Hematopoietic multipotent progenitor cell treated with erythropoietin and hydrocortisone succinate and interleukin-3 and kit ligand, for 17 days (in vitro differentiated cells): ENCODE measurements at regions not wholly inside any gene's neighbourhood (a gene's known extent, or its start where the extent isn't known, plus 50 kb on each side); places are given as distances from the start of the nearest gene placed in this dataset.

Source experiments
- DNase-seq: peaks from one replicate; pipeline ENCODE4 v3.0.0-alpha.2; 2015; ENCODE audit warnings: low spot score

DNA sequence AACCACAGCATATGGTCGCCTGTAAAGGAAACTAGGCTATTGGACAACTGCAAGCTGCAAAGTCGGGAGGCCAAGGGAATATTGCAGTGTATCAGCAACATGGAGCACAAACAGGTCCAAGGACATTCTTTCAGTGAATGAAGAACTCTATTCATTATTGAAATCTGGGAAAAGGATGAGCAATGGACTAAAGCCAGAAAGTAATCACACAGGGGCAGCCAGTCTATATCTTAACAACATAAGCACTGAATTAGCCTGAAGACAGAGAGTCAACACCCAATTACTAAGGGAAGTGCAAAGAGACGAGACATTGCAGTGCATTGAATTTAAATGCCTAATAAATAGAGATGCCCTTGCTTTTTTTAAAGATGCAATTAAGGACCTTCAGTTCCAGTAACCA lies 615.5 kb upstream of the SETBP1 start:
- no peak for DNase-seq

DNA sequence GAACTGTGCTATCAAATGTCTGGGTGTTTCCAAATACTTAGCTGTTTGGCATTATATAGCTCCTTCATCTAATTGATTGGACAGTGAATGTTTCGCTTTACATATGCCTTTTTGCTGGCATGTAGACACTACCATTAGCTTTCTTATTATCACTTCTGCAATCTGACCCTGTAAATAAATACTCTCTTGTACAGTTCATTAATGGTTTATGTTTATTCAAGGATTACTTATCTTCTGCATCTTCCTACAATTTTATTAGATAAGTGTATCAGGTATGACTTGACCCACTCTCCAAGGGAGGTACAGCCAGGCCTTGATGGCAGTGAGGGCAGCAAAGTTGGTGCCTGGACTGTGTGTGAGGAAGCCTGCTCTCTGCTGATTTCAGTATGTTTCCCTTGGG lies 614.1 kb upstream of the SETBP1 start:
- DNase-seq = no peak

DNA sequence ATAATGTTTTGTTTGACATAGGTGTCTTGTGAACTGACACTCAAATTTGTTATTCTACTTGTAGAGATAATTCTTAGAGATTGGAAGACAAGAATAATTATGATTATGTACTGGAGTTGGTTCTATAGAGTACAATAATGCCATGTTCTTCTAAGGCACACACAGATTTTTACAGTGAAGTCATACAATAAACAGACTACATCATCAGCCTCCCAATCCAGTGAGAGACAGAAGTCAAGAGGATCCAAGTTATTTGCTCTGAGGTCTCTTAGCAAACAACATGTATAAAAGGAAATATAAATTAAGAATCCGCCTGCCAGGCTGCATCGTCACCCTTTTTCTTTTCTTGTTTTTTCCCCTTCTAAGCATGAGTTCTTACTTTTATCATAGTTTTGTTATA lies 613.5 kb upstream of the SETBP1 start:
- DNase-seq = no peak

DNA sequence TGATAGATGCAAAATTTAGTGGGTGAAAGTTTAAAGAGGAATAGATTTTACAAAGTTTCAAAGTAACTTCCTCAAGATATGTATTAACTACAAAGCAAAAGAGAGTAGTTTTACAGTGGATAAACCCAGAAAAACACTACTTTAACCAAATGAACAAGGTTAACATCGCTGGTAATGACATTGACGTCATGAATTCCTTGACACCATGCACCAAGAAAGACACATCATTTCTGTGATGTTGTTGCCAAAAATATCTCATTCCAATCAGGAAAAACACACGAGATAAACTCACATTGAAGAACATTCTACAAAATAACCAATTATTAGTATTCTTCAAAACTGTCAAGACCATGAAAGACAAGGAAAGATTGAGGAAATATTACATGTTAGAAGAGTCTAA lies 605.6 kb upstream of the SETBP1 start:
- DNase-seq = no peak

DNA sequence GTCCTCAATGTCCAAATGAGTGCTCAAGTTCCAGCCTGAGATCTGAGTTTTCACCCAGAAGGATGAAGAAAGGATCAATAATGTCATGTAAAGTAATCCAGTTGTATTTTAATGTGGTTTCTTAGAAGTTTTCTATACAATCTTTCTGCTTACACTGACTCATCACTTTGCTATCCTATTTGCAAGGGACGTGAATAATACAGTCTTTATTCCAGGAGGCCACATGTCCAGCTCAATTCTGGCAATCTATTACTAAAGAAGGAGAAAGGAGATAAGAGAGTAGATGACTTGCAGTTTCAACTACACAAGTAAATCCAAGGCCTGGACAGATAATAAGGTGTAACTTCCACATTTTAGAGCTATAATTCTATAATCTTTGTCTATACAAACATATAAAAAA lies 601.1 kb upstream of the SETBP1 start:
- no peak for DNase-seq

DNA sequence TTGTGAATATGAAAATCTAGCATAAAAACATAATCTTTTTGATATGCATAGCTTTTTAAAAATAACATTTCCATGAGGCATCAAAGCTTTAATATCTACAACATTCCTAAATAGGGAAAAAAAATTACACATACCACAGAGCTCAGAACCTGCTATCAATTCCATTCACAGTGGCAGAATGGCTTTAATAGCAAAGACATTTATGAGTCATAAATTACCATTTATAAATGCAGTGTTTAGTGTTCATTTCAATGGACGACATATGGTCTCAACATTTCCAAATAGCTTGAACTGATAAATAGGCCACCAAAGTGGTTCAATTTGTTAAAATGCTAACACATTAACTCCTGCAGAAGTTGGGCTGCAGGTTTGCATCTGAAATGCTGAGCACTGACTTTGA lies 600.6 kb upstream of the SETBP1 start:
- no peak for DNase-seq

DNA sequence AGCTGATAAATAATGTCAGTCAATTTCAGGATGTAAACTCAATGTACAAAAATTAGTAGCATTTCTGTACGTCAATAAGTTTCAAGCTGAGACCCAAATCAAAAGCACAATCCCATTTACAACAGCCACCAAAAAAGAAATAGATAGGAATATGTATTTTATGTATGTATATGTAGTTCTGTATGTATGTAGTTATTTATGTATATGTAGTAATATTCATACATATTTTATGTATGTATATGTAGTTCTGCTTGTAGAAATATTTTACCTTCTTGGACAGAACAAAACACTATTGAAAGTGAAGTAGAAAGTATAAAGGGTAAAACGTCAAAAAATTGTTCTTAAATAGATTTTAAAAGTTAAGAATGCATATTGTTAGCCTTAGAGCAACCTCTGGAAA lies 591.0 kb upstream of the SETBP1 start:
- DNase-seq = no peak

DNA sequence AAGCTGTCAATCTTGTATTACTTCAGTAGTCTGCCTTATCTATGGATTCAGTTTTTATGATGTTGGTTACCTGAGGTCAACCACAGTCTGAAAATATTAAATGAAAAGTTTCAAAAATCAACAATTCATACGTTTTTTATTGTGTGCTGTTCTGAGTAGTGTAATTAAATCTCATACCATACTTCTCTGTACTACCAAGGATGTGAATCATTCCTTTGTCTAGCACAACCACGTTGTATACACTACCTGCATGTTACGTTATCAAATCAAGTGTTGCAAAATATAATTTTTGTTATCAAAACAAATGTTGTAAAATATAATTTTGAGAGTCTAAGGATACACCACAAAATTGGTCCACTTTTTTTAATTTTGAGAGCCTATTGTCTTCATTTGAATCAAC lies 590.2 kb upstream of the SETBP1 start:
- DNase-seq = no peak

DNA sequence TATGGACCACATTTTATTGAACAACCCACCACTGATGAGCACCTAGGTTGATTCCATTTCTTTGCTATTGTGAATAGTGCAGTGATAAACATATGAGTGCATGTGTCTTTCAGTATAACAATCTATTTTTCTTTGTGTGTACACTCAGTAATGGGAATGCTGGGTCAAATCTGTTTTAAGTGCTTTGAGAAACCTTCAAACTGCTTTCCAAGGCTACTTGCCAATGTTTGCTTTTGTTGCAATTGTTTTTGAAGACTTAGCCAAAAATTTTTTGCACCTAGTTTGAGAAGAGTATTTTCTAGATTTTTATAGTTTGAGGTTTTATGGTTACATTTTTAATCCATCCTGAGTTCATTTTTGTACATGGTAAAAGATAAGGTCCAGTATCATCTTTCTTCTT lies 587.4 kb upstream of the SETBP1 start:
- no peak for DNase-seq

DNA sequence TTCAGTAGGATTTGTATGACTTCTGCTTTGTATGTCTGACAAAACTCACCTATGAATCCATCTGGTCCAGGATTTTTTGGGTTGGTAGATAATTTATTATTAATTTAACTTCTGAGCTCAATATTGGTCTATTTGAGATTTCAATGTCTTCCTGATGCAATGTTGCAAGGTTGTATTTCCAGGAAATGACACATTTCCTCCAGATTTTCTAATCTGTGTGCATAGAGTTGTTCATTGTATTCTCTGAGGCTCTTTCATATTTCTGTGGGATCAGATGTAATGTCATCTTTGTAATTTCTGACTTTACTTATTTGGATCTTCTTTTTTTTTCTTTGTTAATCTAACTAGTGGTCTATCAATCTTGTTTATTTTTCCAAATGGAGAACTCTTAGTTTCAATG lies 584.7 kb upstream of the SETBP1 start:
- no peak for DNase-seq

DNA sequence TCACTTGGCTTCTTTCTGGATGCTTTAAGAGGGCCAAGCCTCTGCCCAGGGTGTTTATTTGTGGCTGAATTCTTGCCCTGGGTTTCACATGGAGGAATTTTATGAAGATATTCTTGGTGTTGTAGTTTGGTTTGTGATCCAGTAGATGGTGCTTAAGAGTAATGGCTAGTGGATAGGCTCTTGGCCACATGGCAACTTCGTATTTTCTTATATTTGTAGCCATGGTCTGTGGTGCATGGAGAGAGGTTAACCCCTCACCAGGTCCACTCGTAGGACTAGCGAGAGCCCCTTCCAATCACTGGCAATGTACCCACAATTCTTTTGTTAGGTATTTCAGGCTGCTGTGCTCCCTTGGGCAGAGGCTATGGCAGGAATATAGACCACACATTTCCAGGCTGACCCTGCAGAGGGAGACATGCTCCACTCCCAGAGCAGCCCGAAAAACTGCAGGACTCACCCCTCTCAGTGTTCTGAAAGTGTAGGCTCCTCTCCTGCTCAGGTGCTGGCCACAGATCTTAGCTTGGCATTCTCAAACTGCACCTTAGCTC lies 582.1 kb upstream of the SETBP1 start:
- DNase-seq = no peak

DNA sequence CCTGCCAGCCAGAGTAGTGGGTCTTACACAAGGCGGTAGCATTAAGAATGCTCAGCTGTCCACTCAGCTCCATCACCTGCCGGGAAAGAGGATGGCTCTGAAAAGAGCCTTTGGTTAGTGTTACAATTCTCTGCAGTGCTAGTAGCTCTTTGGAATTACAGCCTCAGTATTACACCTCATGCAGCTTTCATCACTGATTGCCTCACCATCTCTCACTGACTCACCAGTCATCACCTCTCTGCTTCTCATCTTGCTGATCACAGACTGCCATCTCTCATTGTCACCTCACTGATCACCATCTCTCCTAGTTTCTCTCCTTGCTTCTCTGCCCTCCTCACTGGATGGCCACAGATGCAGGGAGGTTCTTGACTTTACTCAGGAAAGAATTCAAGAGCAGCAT lies 573.5 kb upstream of the SETBP1 start:
- DNase-seq = no peak

DNA sequence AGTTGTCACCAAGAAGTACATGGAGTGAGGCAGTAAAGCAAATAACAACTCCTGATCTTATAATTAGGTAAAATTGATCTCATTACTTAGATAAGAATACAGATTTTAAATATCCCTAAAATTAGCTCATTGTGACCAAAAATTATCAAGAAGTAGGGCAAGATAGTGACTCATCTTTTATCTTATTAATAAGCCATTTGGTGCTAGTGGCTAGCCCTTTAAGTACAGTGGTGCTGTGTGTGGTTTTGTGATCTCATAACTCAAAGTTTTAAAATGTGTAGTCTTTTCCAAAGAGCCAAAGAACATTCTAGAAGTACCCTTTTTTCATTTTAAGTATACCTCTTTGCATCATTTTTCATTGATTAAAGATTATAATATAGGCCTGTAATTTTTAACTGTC lies 569.4 kb upstream of the SETBP1 start:
- no peak for DNase-seq

DNA sequence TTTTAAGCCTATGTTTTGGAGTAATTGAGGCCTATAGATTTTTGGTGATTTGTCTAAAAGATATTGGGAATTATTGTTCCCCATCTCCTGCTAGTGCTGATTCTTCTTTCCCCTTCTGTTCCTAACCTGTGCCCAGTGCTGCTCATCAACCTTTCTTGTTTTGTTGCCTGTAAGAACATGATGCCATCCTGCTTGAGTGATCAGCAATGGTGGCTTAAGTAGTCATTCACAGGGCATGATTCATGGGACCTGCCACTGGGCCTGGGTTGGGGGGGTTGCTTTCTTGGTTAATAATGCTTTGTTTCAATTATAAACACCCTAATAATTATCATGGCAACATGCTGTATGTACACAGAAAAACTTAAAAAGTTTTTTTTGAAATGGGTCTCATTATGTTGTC lies 562.9 kb upstream of the SETBP1 start:
- no peak for DNase-seq

DNA sequence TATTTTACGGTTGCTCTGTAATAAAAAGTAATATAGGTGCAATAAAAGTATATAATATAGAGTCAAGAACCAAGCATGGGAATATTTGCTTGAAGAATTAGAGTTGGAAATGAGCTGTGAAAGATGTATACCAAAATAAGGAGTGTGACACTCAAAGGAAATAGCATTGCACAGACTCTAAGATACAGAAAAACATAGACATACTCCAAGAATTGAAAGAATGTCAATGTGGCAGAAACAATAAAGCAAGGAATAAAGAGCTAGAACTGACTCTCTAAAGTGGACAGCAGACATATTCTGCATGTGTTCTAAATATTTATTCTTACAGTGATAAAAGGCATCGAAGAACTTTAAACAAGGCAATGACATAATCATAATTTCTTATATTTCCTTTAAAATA lies 561.1 kb upstream of the SETBP1 start:
- no peak for DNase-seq

DNA sequence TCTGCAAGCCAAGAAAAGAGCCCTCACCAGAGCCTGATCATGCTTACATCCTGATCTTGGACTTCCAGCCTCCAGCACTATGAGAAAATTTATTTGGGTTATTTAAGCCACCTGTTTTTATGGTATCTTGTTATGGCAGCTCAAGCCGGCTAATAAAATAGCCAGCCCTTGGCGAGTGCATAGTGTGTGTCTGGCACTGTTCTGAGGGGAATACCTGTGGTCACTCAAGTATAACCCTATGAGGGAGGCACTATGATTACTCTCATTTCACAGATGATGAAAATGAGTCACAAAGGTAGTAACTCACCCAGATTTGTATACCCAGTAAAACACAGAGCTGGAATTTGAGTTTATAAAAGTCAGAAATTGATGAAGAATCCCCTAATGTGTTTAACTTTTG lies 556.9 kb upstream of the SETBP1 start:
- DNase-seq = no peak

DNA sequence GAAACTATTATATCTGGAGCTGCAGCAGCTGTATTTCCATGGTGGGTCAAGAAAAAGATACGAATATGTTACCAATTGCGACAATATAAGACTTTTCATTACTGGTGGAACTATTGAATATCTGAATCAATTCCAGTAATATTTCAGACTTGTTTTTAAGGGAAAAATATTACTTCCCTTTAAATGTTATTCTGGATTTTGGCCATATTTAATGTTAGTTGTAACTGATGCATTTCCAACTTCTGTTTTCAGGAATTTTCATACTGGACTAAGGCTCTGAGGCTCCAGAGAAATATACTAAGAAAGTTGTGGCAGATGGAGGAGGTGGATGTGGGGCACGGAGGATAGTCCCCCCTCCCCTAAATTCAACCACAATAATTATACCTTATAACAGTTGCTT lies 555.2 kb upstream of the SETBP1 start:
- no peak for DNase-seq

DNA sequence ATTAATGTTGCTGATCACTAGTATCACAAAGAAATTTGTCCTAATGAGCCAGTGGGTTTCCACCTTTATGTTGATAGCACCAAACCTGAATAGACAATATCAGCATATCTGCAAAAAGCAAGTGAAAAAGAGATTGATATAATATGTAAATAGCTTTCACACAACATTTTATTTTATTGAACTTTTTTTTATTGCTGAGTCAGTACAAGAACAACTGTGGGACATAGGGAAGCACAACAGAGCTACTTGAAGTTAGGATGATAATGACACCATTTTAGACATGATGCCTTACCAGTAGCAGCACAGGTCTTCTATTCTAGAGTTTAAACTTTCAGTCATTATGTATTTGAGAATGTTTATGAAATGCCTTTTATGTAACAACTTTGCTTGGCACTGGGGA lies 554.1 kb upstream of the SETBP1 start:
- no peak for DNase-seq

DNA sequence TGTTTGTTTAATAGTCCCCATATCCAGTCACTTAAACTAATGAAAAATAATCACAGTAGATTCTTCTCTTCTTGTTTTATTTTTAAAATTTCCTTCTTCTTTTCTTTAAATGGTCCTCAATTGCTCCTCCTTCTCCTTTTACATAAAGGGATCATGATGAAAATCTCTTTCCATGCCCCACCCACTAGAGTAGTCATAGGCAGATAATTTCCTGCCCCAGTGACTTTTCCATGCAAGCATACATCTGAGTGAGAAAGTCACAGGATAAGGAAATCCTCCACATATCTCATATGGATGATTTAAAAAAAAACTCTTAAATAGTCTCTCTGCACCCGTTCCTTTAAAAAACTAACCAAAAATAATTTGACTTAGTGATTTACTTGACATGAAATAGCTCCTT lies 552.3 kb upstream of the SETBP1 start:
- DNase-seq = no peak

DNA sequence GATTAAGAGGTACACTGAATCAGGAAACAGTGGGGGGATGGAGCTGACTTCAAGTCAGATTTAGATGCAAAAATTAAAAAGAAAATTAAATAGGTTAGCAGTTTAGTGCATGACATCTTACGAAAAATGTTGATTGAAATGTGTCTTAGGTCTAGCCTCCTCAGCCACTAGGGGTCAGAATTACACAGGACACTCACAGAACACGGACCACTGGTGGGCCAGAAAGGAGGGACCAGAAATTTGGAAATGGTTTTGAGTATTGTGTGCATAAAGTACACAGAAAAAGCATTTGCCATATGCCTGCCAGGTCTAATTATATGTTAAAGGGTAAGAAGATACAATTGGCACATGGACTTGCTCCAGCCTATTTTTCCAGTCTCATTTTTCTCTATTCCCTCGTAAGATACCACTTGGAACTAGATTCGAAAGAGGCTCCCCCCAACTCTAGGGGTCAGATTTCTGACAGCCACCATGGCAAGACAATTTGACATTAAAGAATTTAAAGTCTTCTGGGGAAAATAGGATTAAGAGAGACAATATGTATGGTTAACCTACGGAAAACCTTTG lies 550.2 kb upstream of the SETBP1 start:
- DNase-seq = no peak

DNA sequence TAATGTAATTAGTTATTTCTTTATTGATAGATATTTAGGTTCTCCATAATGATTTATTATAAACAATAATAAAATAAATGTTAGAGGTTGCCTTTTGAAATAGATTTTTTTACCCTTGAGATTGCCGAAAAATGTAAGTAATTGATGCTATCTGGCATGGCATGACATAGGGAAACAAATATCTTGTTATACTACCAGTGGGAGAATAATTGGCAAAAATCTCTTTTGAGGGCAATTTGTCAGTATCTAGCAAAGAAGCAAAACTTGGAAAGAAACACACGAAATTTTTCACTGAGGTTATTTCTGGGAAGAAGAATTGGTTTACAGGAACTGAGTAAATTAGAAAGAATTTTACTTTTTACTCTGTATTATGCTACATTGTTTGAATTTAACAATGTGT lies 547.2 kb upstream of the SETBP1 start:
- no peak for DNase-seq

DNA sequence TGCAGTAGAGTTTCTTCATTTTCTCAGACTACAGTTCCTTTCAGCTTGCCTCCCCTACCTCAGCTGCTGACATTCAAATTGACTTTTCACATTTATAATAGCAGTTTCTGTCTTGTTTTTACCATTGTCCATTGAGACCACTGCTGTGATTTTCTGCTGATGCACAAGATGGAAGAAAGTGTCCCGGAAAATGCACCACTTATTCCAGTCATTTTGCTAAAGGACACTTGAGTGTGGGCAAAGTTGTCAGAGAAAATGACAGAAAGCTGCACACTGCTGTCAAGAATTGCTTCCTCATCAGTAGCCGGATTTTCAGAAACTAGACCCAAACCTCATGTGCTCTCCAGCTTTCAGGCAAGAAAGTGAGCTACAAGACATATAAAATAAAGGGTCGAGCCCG lies 546.2 kb upstream of the SETBP1 start:
- no peak for DNase-seq

DNA sequence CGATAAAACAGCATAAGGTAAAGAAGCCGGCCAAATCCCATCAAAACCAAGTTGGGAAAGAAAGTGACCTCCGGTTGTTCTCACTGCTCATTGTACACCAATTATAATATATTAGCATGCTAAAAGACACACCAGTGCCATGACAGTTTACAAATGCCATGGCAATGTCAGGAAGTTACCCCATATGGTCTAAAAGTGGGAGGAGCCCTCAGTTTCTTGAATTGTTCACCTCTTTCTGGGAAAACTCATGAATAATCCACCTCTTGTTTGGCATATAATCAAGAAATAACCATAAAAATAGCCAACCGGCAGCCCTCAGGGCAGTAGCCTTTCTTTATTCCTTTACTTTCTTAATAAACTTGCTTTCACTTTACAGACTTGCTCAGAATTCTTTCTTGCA lies 544.9 kb upstream of the SETBP1 start:
- no peak for DNase-seq

DNA sequence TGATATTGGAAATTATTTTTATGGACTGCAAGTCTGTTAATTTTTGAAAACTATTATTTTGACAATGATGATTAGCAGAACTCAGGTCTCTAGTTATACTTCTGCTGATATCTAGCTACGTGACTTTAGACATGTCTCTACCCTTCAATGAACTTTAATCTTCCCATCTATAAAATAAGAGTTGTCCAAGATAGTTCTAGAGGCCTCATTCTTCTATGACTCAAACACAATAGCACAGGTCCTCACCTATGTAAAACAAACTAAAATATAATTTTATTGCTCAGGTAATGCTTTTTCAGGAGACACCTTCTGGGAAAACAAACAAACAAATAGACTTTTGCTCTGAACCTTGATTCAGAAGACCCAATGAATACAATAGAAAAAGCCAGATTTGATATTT lies 544.4 kb upstream of the SETBP1 start:
- DNase-seq = no peak

DNA sequence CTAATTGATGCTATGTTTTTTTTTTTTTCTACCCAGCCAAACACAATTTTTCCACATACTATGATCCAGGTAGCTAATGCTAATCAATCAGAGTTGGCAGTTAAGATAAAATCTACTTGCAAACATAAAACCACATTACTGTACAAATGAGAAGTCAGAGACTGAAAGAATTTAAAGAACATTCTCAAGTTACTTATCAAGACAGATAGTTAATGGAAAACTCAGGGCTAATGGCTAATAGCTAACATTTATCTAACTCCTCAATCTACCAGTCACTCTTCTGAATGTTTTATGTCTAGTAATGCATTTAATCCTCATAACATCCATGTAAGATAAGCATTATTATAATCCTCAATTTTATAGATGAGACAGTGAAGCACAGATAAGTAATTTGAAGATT lies 537.6 kb upstream of the SETBP1 start:
- DNase-seq = no peak
